Activated CD4-positive, CD25-positive, alpha-beta regulatory T cell treated with anti-CD3 and anti-CD28 coated beads, Interleukin-2, amount 50 U/mL, for 72 hours (primary cell): ENCODE measurements at regions not wholly inside any gene's neighbourhood (a gene's known extent, or its start where the extent isn't known, plus 50 kb on each side); places are given as distances from the start of the nearest gene placed in this dataset.

Source experiments
- DNase-seq: peaks from one replicate; pipeline ENCODE4 v3.0.0; 2021

GRCh38 chr18:38367473-38367872, 801.9 kb upstream of the CELF4 start:
- no peak for DNase-seq

GRCh38 chr18:38362286-38362792, 796.7 kb upstream of the CELF4 start:
- no peak for DNase-seq

- DNase-seq, result no peak
Observed at GRCh38 chr18:38358805-38359657, 793.4 kb upstream of the CELF4 start.

DNA sequence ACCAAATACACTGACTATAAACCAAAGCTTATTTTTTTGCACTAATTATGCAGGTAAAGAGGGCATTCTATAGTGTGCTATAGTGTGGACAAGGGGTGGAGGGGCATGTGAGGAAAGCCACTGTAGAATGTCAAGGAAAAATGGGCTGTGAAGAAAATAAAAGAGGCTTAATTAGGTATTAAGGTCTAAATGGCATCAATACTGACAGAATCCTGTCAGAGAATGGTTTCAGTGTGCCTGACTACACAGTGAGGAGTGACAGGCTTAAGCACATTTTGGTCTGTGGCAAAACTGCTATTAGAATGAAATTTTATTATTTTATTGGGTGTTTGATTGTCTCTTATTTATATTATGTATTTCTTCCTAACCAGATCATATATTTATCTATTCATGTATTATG, 787.6 kb upstream of the CELF4 start:
- no peak for DNase-seq

DNA sequence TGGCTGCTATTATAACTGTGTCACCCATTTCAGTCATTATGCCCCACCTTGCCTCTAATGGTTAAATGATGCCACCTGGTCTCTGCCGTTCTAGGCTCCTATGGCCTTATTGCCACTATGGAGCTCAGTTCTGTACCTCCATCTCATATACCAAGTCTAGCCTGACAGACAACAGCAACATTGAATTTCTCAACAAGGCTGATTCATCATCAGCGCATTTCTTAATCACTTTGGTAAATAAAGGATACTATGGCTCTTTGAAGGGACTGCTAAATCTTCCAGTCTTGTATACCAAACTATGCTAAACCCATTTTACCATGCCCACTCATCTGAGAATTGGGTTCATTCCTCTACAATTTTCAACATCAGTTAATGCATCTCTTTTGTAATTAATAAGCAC, 784.5 kb upstream of the CELF4 start:
- DNase-seq, result no peak

GRCh38 chr18:38330573-38330972, 765.0 kb upstream of the CELF4 start:
- DNase-seq, result no peak

DNA sequence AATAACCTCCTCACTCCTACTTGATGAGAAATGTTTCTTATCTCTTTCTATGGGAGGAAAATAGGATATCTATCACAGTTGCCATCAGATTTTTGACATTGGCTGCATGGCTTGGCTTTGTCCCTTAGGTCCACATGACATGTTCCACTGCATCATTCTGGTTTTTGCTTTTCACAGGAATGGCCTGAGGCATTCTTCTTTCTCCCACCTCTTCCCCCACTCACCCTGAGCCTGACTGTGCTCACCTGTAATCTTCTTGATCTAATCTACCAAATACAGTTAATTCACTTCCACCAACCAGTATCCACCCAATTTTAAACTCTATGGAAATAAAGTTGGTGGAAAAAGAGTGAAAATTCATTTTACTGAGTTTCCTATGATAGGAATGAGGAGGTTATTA, 763.5 kb upstream of the CELF4 start:
- no peak for DNase-seq

DNA sequence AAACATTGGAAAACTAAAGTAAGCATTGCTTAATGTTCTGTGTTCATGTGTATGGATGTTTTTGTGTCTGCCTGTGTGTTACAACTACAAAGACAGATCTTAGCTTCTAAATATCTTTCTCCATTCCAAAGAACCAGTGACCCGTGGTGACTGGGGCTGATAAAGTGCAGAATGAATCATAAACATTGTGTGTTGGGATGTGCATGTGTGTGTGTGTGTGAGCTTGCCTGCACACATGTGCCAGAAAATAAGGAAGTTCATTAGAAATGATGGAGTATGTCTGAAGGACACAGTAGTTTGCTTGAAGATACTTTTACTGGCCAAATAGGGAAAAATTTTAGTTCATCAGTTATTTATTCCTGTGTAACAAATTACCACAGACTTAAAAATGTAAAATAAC, 756.6 kb upstream of the CELF4 start:
- no peak for DNase-seq

- DNase-seq, result no peak
Observed at GRCh38 chr18:38321262-38321661, 755.7 kb upstream of the CELF4 start.

DNA sequence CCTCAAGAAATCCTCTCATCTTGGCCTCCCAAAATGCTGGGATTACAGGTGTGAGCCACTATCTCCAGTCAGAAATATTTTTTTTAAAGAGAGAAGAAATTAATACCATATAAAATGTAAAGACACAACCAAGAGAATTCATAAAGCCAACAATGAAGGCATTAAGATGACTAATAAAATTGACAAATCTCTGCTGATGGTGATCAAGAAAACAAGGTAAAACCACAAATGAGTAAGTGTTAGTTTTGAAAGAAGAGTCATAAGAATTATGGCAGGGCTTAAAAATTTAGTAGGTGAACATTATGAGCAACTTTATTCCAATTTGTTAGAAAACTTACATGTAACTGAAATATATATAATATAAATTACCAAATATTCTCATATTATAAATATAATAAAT, 752.8 kb upstream of the CELF4 start:
- no peak for DNase-seq

DNA sequence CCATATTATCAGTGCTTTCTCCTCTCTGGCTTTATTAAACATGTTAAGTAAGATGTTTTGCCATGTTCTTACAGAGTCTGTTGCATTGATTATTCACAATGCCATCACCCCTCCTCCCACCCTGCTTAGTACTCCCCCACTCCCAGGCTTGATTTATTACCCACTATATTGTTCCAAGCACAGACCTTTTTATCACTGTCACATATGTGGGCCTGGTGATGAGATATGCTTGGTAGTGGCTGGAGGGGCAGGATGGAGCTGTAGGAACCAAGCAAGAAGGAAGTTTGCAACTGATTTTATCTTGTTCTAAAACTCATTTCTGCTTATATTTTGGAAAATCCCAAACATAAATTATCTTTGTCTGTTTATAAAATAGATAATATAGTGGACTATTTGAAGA, 748.2 kb upstream of the CELF4 start:
- DNase-seq, result no peak

DNA sequence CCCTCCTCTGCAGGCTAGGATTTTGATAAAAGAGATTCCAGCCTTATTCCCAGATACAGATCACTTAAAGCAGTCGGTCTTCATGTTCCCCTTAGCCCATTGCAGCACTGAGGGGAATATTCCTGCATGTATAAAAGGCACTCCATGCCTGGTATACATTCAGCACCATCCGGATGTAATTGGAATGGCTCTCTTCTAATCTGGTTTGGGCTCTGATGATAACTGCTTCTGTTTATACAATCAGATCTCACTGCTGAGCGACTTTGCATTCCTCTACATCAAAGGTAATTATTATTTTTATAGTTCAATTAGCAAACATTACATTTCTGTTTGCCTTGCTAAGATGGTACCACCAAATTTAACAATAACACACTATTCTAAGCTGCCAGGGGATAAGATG, 746.9 kb upstream of the CELF4 start:
- DNase-seq, result no peak

GRCh38 chr18:38310936-38311335, 745.3 kb upstream of the CELF4 start:
- DNase-seq, result no peak

GRCh38 chr18:38307914-38308313, 742.3 kb upstream of the CELF4 start:
- DNase-seq, result no peak

DNA sequence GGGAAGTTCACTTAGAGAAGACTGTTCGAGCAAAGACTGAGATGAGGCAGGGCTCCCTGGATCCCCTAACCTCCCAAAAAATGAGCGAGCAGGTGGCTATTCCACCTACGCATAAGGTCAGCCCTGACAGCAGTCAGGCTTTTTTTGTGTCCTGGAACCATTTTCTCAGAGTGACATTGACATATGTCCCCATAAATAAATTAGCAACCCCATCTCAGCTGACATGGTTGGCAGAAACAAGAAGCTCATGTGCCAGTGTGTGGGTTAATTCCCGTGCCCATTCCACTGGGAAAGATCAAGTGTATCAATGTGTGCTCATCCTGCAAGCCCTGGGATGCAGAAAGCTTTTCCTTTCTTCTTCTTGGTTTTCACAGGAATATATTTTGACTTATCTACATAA, 740.4 kb upstream of the CELF4 start:
- DNase-seq, result no peak

DNA sequence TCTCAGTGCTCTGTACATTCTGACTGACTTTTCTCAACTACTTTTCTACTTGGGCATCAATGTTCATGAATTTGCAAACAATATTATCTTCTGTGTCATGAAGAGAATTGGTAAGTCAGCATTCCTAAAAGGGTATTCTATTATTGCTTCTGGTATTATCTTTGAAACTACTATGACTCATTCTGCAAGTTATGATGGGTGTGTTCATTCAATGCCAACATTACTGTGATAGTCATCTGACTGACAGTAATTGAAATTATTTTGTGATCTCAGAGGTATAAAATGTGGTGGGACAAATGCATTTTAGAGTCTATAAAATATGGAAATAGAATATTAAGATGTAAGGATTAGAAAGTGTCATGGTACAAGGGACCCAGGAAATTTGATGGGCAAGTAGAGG, 736.0 kb upstream of the CELF4 start:
- no peak for DNase-seq

GRCh38 chr18:38297910-38298309, 732.3 kb upstream of the CELF4 start:
- DNase-seq, result no peak

DNA sequence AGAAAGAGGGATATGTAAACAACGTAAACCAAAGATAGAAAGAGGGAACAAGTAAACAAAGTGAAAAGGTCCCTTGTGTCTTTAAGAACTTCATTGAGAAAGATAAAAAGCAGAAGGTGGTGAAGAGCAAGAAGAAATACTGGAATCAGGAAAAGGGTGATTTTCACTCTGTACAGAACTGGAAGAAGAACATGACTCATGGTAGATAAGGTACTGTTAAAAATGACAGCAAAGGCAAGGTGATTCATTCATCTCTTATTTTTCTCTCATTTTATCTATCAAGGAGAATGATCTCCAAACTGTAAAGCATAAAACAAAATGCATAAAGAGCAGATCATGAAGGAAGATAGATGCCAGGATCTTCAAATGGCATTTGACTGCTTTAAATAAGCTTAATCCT, 724.6 kb upstream of the CELF4 start:
- no peak for DNase-seq

DNA sequence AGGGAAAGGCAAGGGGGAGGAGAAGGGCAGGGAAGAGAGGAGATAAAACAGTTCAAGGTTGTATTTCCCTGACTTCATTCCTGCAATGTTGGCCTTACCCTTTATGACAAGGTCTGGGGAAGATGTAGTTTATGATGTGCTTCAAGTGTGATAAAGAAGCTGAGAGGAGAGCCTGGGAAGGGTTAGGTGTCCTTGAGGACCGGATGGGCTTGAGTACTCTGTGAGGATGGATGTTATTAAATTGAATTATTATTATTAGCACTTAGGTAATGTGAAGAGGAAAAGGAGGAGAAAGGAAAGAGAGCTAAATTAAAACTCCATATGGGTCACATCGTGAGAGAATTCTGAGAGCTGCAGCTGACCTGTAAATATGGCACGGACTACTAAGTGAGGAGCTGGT, 719.4 kb upstream of the CELF4 start:
- DNase-seq, result no peak

- no peak for DNase-seq
Observed at GRCh38 chr18:38263066-38263465, 697.5 kb upstream of the CELF4 start.

DNA sequence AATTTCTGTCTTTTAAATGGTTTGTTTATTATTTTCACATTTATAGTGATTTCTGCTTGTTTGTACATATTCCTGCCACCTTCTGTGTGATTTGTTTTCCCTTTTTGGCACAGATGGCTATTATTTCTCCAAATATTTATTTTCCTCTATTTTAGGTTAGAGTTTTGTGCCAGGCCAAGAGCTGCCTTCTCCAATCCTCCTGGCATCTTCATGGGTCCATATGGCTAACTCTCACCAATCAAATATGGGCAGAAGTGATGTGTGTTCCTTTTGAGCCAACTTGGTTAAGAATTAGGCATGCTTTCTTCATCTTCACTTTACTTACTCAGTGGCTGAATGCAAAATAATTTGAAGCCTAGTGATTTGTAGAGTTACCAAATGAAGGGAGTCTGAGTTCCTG, 697.1 kb upstream of the CELF4 start:
- no peak for DNase-seq

DNA sequence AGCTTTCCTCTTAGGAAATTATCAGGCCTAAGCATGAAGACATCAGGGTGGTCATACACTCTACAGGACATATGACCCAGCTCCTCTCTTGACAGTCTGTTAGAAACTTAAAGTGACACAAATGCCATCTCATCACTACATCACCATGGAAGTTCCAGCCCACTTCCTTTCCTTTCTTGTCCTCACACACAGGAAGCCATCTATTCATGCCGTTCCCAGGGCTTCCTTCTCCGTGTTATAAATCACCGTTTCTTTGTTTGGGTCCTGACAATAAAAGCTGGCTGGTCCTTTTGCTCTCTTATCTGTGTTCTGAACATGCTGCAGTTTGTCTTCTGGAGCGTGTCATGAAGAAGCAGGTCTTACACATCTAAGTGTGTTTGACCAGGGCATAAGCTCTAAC, 692.1 kb upstream of the CELF4 start:
- DNase-seq, result no peak

DNA sequence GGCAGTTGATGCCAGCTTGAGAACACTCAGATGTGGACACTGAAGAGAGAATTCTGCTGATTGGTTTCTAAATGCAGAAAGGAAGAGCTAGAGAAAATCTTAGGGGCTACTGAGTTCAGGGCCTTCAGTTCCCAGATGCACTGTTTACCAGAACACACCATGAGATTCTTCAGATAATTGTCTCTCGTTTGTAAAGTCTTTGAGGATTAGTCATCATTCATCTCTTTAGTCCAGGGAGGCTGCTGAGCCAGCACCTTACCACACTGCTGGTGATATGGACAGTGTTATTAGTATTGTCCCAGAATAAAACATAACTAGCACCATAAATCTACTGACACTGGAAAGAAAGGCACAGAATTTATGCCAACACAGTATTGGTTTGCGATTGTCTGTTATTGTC, 690.8 kb upstream of the CELF4 start:
- DNase-seq, result no peak

GRCh38 chr18:38250971-38251370, 685.4 kb upstream of the CELF4 start:
- DNase-seq, result no peak

DNA sequence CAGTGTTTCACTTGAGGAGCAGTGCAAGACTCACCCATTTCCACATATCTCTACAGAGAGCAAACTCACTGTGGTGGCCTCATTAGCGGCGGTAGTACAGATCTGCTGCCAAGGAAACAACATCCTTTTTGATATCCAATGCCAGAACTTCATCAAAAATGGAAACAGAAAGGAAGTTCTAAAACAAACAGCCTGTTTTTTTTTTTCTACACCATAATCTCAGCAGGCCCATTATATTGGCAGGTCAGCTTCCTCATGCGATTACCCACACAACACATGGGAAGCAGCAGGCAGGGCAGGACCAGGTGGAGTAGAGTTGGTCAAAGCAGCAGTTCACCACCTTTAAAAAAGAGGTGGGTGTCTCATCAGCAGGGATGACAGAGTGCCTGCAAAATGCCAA, 678.9 kb upstream of the CELF4 start:
- DNase-seq, result no peak
